Renal cortex interstitium (tissue), 11 donors: ENCODE measurements at regions not wholly inside any gene's neighbourhood (a gene's known extent, or its start where the extent isn't known, plus 50 kb on each side); places are given as distances from the start of the nearest gene placed in this dataset.

ENCODE experiments used
- DNase-seq, 11 donors: peaks; one replicate each; pipeline ENCODE4 v3.0.0-alpha.2; 2013; ENCODE audit warnings: low read depth in 9 of 11, low spot score in 4 of 11; ENCODE audit errors: extremely low read depth in 1 of 11

DNA sequence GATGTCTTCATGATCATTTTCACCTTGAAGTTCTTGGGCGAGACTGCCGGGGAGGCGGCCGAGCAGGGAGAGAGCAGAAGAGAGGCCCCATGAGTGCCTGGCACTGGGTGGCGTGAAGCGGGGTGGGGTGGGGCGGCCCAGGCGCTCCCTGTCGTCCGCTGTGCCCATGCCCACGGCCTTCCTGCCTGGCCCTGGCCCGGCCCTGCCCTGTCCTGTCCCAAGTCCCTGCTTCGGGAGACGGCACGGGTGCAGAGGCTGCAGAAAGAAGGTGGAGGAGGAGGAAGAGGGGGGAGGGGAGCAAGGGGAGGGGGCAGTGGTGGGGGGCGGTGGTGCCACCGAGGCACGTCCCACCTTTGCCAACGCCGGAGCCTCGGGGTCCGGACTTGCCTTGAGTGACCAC is 118.4 kb downstream of the PTPRS start:
- DNase-seq, result no peak

DNA sequence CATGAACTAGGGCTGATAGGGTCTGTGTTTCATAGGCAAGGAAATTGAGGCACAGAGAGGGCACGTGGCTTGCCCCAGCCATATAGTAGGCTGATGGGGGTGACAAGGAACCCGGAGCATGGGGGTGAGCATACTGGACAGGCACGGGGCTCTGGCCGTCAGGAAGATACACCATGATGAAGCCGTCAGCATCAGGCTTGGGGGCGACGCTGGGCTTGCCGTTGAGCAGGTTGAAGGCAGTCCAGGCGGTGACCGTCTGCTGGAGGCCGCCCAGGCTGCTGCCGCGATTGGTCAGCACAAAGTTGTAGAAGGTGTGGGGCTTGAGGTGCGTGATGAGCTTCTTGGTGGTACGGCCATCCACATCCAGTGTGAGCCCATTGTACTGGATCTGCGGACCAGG is 119.7 kb downstream of the PTPRS start:
- DNase-seq, result no peak

DNA sequence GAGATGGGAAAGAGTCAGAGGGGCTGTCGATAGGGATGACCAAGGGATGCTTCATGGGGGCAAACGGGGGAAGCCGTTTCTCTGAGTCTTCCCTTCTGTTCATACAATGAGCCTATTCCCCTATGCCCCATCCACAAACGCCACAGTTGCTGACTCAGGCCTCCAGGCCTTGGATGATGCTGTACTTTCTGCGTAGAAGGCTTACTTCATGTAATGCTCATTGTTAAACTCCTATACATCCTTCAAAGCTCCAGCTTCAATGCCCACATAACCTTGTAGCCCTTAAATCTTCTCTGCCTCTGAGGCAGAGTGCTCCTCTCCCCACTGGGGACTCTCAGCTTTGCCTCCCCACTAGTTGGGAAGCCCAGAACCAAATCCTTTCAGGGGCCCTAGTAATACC is 120.3 kb downstream of the PTPRS start:
- DNase-seq, result no peak

DNA sequence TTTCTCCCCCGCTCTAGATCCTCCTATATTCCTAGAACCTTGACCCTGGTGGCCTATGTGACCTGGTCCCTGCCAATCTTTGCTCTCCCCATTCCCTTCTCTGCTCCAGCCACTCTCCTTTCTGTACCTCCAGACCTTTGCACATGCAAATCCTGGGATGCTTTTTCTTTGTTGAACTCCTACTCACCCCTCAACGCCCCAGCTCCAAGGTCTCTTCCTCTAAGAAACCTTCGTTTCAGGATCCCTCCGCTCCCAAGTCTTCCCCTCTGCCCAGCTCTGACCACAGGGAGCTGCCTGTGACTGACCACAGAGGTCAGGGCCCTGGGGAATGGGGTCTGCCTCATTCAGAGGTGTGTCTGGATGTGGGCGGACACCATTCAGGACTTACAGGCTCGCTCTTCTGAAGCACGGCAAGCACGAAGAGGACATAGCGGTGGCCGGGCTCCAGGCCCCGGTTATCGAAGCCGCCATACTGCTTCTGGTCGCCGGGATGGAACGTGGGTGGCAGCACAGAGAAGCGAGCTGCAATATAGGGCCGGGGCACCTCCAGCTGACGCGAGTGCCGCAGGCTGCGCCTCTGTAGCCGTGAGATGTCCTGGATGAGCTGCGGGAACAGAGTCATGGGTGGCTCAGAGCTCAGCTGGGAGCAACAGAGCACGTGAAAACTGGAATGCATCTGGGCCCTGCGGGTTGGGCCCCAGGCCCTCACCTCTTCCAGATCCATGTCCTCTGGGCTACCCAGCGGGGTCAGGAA is 120.9 kb downstream of the PTPRS start:
- DNase-seq, result no peak

DNA sequence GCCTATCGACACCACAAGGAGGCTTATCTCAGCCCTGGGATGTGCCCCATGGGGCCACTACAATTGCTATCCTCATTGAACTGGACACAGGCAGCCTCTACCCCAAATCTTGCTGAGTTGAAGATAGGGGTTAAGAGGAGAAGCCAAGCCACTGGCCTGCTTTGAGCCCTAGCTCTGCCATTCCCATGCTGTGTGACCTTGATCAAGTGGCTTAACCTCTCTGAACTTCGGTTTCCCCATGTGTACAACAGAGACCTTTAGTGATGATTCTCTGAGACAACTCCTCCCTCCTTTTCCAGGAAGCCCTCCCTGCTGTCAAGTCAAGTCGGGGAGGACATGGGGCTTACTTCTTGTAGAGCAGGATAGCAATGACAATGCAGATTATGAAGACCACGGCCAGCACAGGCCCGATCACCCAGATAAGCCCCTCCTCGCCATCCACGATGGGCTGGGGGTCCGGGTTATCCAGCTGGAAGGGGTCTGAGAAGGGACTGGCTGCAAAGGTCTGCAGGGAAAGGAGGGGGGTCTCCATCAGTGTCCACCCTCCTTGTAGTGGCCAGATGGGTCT is 121.6 kb downstream of the PTPRS start:
- no peak for DNase-seq

DNA sequence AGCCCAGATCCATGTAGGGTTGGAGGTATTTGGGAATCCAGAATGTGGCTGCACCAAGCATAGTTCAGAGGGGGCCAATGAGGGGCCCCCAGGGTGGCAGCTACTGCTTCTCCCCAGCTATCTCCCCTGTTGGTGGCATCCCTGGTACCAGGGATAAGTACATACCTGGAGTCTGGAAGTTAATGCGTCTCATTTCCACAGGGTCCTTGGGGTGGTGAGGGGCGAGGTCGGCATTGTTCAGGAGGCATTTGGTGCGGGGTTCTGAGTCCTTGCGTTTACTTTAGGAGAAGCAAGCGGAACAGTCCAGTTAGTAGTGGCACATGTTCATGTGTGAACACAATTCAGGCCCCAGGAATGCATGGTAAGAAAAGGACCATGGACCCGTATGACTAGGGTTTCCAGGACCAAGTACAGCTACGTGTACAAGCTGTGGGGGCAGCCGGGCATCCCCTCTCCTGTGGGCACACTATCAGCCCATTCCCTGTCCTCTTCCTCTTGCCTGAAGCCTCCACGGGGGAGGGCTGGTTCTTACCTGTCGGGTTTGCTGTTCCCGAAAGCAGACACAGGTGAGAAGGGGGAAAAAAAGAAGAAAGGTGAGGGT is 122.3 kb downstream of the PTPRS start:
- no peak for DNase-seq

DNA sequence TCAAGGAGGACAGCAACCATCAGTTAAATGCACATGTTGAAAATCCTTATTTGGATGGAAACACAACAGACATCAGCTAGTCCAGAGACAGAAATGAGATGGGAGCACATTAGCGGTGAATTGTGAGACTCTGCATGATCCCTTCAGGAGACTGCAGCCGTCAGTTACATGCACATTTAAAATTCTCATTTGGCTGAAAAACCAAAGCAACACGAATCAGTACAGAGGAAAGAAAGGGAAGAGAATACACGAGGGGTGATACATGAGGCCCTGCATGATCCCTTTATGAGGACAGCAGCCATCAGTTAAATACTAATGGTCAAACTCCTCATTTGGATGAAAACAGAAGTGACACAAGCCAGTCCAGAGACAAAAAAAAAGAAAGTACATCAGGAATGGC is 123.4 kb downstream of the PTPRS start:
- DNase-seq, result no peak

DNA sequence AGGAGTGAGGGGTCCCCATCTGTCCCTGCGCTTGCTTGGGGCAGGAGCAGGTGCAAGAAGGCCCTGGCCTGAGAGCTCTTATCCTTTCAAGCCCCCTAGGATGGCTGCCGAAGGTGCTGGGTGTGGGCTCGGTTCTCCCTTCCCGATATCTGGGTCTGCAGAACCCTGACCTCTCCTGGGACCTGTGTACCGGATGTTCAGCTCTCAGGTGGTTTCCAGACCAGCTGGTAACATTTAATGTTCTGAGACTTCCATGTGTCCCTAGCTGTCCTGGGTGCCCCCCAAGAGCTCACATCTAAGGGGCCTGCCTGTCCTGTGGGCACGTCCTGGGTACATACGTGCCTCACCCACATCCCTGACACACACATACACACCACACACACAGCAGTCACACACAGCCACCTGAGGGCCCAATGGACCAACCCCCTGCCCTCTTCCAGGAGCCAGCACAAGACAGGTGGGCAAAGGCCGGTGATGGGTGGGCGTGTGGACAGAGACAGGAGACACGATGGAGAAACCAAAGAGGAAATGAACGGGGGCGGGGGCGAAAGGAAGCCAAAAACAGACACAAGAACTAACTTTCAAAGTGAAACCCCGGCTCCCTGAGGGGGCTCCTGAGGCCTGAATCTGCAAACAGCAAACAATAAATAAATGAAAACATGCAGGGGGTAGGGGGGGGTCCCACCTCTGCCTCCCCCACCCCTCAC is 124.3 kb downstream of the PTPRS start:
- no peak for DNase-seq

DNA sequence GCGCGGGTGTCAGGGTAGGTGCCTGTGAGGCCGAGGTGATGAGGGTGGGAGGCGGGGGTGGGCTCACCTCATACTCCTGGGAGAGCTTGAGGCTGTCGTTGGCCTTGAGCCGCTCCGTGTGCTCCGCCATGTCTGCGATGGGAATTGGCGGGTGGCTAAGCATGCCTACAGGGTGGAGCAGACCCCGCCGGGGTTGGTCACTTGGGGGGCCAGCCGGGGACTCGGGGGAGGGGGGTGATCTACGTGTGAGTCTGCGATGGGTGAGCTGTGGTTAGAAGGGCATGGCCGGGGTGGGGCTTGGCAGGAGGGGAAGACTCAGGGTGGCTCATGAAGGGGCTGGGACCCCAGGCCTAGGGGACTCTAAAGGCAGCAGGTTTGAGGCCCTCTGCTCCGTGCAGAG is 125.2 kb downstream of the PTPRS start:
- no peak for DNase-seq

DNA sequence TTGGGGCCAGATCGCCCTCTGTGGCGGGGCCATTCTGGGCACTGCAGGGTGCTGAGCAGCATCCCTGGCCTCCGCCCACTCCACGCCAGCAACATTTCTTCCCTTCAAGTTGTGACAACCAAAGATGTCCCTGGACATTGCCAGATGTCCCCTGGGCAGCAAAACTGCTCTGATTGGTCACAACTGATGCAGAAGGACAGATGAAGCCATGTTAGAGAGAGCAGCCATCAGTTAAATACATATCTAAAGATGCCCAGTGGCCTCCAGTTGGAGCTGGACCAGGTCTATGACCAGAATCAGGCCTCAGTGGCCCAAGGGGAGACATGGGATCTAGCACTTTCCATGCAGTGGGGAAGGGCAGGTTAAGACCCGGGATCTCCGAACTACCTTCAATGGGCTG is 125.7 kb downstream of the PTPRS start:
- no peak for DNase-seq

DNA sequence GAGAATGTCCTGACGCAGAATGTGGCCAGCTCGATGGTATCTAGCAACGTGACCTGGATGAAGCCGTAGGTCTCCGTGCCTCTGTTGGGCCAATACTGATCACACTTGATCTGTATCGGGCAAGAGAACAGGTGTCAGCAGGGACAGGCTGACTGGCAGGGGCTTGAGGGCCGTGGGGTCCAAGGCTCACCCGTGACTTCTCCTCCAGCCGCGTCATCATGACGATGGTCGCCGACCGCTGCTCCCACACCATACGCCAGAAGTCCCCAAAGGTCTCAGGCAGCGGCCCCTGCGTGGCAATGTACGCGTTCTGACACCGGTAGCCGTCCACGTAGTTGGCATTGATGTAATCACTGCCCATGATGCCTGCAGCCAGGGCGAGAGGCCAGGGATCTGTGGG is 126.2 kb downstream of the PTPRS start:
- DNase-seq, result no peak

DNA sequence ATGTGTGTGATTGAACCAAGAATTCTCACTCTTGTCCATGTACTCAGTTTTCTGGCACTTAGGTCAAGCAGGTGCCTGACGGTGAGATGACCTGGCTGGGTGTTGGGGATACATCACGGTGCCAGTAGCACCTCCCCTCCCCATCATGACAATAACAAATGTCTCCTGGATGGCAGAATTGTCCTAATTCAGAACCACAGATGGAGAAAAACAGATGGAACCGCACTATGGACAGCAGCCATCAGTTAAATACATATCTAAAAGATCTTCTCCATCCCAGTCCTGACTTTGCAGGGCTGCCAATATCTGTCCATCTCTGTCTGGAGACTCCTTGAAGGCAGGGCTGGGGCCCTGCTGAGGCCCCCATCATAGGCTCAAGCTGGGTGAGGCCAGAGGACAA is 126.9 kb downstream of the PTPRS start:
- DNase-seq, result no peak

DNA sequence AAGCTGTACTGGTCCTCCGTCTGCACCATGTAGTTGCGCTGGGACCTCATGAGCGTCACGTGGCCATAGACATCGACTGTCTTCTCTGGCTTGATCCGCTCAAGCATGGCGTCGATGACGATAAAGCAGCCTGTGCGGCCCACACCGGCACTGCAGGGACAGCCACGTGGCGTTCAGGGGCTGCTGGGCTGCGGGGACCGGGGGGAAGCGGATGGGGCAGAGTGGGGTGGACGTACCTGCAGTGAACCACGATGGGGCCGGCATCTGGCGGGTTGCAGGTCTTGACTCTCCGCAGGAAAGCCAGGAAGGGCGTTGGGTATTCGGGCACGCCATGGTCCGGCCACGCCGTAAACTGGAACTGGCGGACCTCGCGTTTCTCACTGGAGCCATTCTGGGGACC is 128.5 kb downstream of the PTPRS start:
- DNase-seq, result no peak

DNA sequence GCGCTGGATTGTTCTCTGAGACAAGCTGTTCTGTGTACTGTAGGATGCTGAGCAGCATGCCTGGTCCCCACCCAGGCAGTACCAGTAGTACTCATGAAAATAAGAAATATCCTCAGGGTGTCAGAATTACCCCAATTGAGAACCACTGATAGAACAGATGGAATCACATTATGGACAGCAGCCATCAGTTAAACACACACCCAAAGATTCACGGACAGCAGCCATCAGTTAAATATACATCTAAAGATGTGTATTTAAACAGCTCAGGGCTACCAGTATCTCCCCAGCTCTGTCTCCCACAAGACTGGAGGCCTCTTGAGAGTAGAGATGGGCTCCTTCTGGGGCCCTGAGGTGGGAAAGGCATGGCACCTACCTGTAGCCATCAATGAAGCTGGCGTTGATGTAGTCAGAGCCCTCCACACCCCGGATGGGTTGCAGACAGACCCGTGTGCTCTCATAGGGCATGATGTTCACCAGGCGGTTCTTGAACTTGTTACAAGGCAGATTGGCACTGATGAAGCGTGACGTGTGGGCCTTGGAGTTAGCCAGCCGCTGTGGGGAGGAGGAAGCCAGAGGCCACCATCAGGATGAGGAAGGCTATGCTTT is 129.3 kb downstream of the PTPRS start:
- DNase-seq, result no peak

DNA sequence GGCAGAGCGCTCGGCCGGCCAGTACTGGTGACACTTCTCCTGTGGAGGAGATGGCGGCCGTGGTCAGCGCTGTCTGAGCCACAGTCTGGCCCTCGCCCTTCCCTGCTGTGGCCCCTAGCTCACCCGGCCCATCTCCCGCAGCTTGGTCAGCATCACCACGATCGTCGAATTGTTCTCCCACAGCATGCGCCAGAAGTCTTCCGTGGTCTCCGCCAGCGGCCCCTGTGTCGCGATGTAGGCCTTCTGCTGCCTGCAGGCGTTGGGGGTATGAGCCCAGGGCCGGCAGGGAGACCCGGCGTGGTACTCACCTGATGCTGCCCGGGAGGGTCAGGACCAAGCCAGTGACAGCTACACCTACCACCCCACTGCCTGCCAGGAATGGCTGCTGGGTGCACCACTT is 130.1 kb downstream of the PTPRS start:
- no peak for DNase-seq

DNA sequence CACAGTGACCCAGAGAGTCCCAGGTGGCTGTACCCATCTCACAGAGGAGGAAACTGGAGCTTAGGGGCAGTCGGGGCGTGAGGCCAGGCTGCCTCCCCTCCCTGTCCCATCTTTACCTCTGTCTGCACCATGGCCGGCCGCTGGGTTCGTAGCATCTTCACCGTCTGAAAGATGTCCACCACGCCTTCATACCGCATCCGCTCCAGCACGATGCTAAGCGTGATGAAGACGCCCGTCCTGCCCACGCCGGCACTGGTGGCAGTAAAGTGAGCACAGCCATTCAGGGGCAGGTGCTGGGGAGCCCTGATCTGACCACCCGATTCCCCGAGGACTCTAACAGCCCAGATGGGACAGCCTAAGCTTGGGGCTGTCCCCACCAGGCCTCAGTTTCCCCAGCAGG is 132.8 kb downstream of the PTPRS start:
- DNase-seq, result no peak

DNA sequence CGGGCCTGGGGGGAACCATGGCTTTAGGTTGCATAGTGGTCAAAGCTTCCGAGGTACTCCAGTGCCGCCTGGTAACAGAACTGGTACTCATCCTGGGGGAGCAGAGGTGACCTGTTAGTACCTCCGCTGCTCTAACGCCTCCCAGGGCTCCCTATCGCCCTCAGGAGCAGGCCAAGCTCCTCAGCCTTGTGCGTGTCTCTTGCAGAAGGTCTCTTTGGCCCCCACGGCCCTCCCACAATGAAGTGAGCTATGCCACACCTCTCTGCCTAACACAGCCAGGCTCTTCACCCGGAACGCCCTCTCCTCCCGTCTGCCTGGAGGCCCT is 133.9 kb downstream of the PTPRS start:
- no peak for DNase-seq

DNA sequence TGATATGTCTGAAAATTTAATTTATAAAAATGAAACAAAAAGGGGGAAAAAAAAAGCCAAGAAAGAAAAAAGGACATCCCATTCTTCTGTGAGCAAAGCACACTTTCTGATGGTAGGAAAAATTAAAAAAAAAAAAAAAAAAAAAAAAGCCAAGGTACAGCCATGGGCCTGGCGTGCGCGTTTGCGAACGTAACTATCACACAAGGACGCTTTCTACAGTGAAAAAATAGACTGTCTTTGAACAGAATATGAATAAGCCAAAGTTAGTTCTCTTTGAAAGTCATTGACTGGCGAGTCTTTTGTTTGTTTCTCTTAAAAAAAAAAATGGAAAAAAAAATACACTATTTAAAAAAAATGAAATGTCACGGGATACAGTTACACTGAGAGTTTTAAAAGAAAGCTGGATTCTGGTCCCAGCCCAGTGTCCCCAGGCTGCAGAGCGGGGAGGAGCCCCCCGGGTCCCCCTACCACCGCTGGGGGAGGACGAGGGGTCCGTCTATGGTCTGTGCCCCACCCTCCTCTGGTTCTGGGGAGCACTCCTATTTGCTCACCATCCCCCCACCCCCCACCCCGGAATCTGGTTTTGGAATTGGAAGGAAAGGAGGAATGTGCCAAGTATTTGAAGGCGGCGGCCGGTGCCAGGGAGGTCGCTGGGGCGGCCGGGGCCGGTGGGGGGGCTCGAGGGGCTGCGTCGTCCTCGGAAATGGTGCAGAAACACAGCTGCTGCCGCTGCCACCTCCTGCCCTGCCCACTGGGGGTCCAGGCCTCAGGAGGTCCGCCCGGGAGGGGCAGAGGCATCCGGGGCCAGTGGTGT is 134.5 kb downstream of the PTPRS start:
- DNase-seq, result no peak

DNA sequence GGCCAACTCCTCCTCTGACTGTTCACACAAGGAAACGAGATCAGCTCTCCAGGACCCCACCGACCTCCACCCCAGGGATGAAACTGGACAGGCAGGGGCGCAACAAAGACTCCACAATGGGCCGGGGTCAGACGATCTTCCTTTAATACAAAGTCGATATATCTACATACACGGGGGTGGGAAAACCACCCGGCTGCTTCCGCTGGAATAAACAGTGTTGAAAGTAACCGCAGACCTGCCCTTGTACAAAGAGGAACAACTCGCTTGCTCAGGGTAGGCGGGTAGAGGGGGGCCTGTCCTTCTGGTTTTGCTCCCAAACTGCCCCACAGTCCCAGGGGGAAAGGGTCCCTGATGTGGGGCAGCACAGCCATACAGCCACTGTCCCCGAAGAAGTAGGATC is 135.2 kb downstream of the PTPRS start:
- no peak for DNase-seq
